PC-9 (cell line): ENCODE measurements at regions not wholly inside any gene's neighbourhood (a gene's known extent, or its start where the extent isn't known, plus 50 kb on each side); places are given as distances from the start of the nearest gene placed in this dataset.

Experiments
- BruUV-seq: library from RNA; stranded (reverse); fragments of 400-500 nt; replicated peaks from 2 replicates; lab custom pipeline; 2021; lab: Mats Ljungman, UMichigan
- CTCF ChIA-PET: fragments of 300-600 bp; sonication (Branson Sonifier 250); formaldehyde crosslinking; loops from one replicate; lab custom pipeline; 2022; ENCODE audit warnings: antibody characterized with exemption; lab: Charles Lee
- POLR2A ChIA-PET: fragments of 300-600 bp; sonication (Branson Sonifier 250); formaldehyde crosslinking; loops from one replicate; lab custom pipeline; 2022; ENCODE audit warnings: antibody characterized with exemption; ENCODE audit not compliant: unreplicated experiment; lab: Charles Lee
- DNase-seq, 2 experiments: peaks; one replicate each; pipeline versions ENCODE4 v3.0.0 to v3.0.0-alpha.2; 2015 to 2022; ENCODE audit warnings: mixed read lengths in 1 of 2
- H2AFZ ChIP-seq: fragments of 200-600 bp; sonication (generic); 2 replicates; pipeline ENCODE4 v1.8.1; 2017; ENCODE audit warnings: antibody characterized with exemption
- H3F3A ChIP-seq: fragments of 200-600 bp; sonication (generic); 2 replicates; pipeline ENCODE4 v1.8.1; 2017; ENCODE audit warnings: antibody characterized with exemption, mild to moderate bottlenecking, low read depth; ENCODE audit not compliant: insufficient read depth
- H3K27ac ChIP-seq: fragments of 200-600 bp; sonication (generic); 2 replicates; pipeline ENCODE4 v1.6.1; 2016; ENCODE audit warnings: mixed run types
- H3K27me3 ChIP-seq: fragments of 200-600 bp; sonication (generic); 2 replicates; pipeline ENCODE4 v1.6.1; 2016; ENCODE audit warnings: low read depth, mixed run types; ENCODE audit not compliant: insufficient read depth
- H3K36me3 ChIP-seq: fragments of 200-600 bp; sonication (generic); 2 replicates; pipeline ENCODE4 v1.6.1; 2016; ENCODE audit warnings: low read depth, mixed run types
- H3K4me1 ChIP-seq: fragments of 200-600 bp; sonication (generic); replicated peaks from 2 replicates; pipeline ENCODE4 v1.6.1; 2016; ENCODE audit warnings: mixed run types; ENCODE audit not compliant: insufficient read depth
- H3K4me2 ChIP-seq: fragments of 200-600 bp; sonication (generic); 2 replicates; pipeline ENCODE4 v1.6.1; 2017; ENCODE audit warnings: mixed run types
- H3K4me3 ChIP-seq: fragments of 200-600 bp; sonication (generic); 2 replicates; pipeline ENCODE4 v1.6.1; 2016; ENCODE audit warnings: mixed run types
- H3K79me2 ChIP-seq: fragments of 200-600 bp; sonication (generic); 2 replicates; pipeline ENCODE4 v1.6.1; 2017; ENCODE audit warnings: low read depth, mixed run types
- H3K9me2 ChIP-seq: fragments of 200-600 bp; sonication (generic); 2 replicates; pipeline ENCODE4 v1.8.1; 2017; ENCODE audit warnings: mild to moderate bottlenecking; ENCODE audit not compliant: insufficient read depth
- H3K9me3 ChIP-seq: fragments of 200-600 bp; sonication (generic); 2 replicates; pipeline ENCODE4 v1.8.1; 2016; ENCODE audit warnings: low read depth; ENCODE audit not compliant: insufficient read depth
- H4K20me1 ChIP-seq: fragments of 200-600 bp; sonication (generic); 2 replicates; pipeline ENCODE4 v1.8.1; 2017; ENCODE audit not compliant: insufficient read depth
- EZH2 ChIP-seq: fragments of 200-600 bp; sonication (generic); IDR thresholded peaks from 2 replicates; pipeline ENCODE4 v1.8.0; 2017; ENCODE audit warnings: antibody characterized with exemption, low read depth
- intact Hi-C: fragments of 100-400 bp; cut with micrococcal nuclease; formaldehyde crosslinking; loops from one replicate; pipeline ENCODE4 v1.10.0; 2022; ENCODE audit not compliant: unreplicated experiment
- TF ChIP-seq, protein P1 (sequence below): fragments of 200-600 bp; sonication (generic); conservative IDR thresholded peaks from 2 replicates; pipeline ENCODE4 v1.6.1; 2017; ENCODE audit warnings: mixed run types, antibody characterized with exemption, mild to moderate bottlenecking, moderate library complexity

DNA sequence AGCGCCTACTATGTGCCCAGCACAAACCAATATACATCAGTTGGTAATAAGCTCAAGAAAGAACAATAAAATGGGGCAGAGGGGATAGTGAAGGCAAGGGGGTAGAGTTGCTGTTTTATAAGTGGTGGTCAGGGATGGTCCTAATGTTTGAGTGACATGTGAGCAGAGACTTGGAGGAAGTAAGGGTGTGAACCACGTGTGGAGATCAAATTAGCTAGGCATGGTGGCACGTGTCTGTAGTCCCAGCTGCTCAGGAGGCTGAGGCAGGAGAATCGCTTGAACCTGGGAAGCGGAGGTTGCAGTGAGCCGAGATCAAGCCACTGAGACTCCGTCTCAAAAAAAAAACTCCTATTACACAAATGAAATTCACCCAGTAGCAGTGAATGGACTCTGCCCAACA, 56.5 kb downstream of the IRX6 start:
- no TSS peak for BruUV-seq
- H3K9me3 ChIP-seq, result no peaks in the 10 kb centered on the region
- intact Hi-C loops, result no loop called here
- no peaks in the 10 kb centered on the region for H3F3A ChIP-seq
- H4K20me1 ChIP-seq, result no peaks in the 10 kb centered on the region
- no peak for DNase-seq
- no peaks in the 10 kb centered on the region for H3K36me3 ChIP-seq
- TF ChIP-seq, protein P1, sequence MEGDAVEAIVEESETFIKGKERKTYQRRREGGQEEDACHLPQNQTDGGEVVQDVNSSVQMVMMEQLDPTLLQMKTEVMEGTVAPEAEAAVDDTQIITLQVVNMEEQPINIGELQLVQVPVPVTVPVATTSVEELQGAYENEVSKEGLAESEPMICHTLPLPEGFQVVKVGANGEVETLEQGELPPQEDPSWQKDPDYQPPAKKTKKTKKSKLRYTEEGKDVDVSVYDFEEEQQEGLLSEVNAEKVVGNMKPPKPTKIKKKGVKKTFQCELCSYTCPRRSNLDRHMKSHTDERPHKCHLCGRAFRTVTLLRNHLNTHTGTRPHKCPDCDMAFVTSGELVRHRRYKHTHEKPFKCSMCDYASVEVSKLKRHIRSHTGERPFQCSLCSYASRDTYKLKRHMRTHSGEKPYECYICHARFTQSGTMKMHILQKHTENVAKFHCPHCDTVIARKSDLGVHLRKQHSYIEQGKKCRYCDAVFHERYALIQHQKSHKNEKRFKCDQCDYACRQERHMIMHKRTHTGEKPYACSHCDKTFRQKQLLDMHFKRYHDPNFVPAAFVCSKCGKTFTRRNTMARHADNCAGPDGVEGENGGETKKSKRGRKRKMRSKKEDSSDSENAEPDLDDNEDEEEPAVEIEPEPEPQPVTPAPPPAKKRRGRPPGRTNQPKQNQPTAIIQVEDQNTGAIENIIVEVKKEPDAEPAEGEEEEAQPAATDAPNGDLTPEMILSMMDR, result no peak
- no peak for TF ChIP-seq EZH2
- no peak overlapping the region for H2AFZ ChIP-seq
- no peaks in the 10 kb centered on the region for H3K27me3 ChIP-seq
- H3K9me2 ChIP-seq, result no peaks in the 10 kb centered on the region
- no peaks in the 10 kb centered on the region for H3K79me2 ChIP-seq
- H3K4me3 ChIP-seq, result no peak overlapping the region
- CTCF ChIA-PET, result no interaction called here
- H3K4me1 ChIP-seq, result peaks cover 5% of the 10 kb centered on the region; the same call in 1 of the 2 replicates
- POLR2A ChIA-PET, result no interaction called here
- no peak overlapping the region for H3K4me2 ChIP-seq
- no peak overlapping the region for H3K27ac ChIP-seq

DNA sequence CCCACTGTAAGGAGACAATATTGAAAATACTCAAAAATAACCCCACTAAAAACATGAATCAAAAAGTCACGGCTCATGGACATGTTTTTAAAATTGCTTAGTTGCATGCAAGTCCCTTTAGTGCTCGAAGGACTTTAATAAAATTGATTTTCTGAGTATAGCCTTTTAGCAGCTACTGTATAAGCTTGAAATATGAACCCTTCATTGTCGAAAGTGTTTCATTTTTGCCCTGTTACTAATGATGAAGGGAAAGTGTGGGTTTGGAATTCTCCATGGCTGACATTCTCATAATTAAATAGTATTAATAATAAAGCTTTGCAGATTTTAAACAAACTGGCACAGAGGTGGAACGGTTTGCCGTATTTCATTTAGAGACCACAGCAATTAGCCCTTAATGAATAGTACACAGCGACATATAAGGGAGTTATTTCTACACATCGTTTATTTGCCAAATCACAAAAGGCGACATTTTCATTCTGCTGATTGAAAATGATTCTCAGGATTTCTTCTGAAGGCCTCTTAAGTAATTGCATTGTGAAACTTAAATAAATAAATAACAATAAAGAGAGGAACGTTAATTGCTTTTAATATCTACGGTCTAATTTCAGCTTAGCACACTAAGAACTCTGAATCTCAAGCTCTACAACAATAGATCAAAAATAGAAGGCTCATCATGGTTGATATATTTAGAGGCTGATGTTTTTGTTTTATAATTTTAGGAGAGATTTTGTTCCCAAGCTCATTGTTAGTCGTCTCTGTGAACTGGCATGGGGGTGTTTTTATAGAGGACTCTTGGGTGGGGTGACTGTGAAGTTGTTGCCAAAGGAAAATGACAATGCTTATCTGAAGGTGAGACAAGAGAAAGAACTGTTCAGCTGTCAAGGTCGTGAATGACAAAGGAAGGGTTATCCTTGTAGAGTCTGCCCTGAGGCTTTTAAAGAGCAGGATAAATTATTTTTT, 60.6 kb downstream of the IRX6 start:
- no TSS peak for BruUV-seq
- no peak overlapping the region for H2AFZ ChIP-seq
- no peaks in the 10 kb centered on the region for H3K36me3 ChIP-seq
- H4K20me1 ChIP-seq, result no peaks in the 10 kb centered on the region
- no peak overlapping the region for H3K27ac ChIP-seq
- no peak for DNase-seq
- H3F3A ChIP-seq, result peaks cover 20% of the 10 kb centered on the region
- ChIA-PET CTCF (no interaction called here), POLR2A (no interaction called here)
- no peaks in the 10 kb centered on the region; the same call in 1 of the 2 replicates for H3K9me3 ChIP-seq
- H3K4me2 ChIP-seq, result no peak overlapping the region
- H3K4me1 ChIP-seq, result peaks cover 42% of the 10 kb centered on the region
- intact Hi-C loops, result no loop called here
- H3K79me2 ChIP-seq, result no peaks in the 10 kb centered on the region
- H3K9me2 ChIP-seq, result no peaks in the 10 kb centered on the region
- TF ChIP-seq, protein P1, result no peak
- no peak for TF ChIP-seq EZH2
- H3K4me3 ChIP-seq, result no peak overlapping the region
- no peaks in the 10 kb centered on the region for H3K27me3 ChIP-seq

DNA sequence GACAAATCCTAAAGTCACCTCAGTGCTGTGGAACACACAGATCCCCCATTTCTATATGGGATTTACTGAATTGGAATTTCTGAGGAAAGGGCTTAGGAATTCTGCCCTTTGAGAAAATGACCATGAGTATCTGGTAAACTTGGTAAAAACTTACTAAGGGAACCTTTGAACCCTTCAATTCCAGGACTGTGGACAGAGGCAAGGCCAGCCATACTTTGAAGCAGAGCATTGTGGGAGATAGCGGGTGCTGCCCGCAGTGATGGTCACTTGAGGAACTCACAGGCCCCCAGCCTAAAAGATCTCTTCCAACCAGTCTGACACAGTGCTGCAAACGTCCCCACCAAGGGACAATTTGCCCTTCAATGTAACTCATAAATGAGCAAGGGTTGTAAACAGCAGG, 61.4 kb downstream of the IRX6 start:
- no peaks in the 10 kb centered on the region for H3K27me3 ChIP-seq
- no peaks in the 10 kb centered on the region; the same call in 1 of the 2 replicates for H3K9me3 ChIP-seq
- no peak overlapping the region for H3K27ac ChIP-seq
- no peaks in the 10 kb centered on the region for H3K36me3 ChIP-seq
- ChIA-PET CTCF (no interaction called here), POLR2A (no interaction called here)
- H3K79me2 ChIP-seq, result no peaks in the 10 kb centered on the region
- peaks cover 48% of the 10 kb centered on the region for H3K4me1 ChIP-seq
- no TSS peak for BruUV-seq
- TF ChIP-seq EZH2, result no peak
- TF ChIP-seq, protein P1, result no peak
- H3K4me3 ChIP-seq, result no peak overlapping the region
- H2AFZ ChIP-seq, result no peak overlapping the region
- no peaks in the 10 kb centered on the region for H4K20me1 ChIP-seq
- H3F3A ChIP-seq, result peaks cover 20% of the 10 kb centered on the region
- intact Hi-C loops, result no loop called here
- no peak overlapping the region for H3K4me2 ChIP-seq
- H3K9me2 ChIP-seq, result no peaks in the 10 kb centered on the region
- DNase-seq, result no peak
